ENCODE measurements at regions not wholly inside any gene's neighbourhood (a gene's known extent, or its start where the extent isn't known, plus 50 kb on each side); places are given as distances from the start of the nearest gene placed in this dataset.

DNA sequence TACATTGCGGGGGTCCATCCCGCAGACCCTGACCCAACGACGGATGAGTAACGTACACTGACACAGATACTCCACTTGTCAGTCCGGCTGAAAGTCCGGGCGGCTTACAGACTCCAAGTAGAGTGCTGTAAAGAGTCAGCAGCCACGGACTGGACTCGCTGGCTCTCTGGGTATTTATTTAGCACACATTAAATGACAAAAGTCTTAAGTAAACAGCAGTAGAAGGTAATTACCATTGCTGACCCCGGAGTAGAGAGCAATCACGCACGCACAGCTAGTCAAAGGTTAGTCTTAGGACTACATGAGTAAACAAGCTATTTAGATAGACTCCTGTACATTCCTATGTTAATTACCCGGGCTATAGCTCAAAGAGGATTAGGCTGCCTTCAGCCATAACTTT, 780.9 kb downstream of the RPS29 start:
- no peak for TF ChIP-seq EZH2phosphoT487 (IDR thresholded peaks at IDR 0.05; ENCODE audit: borderline replicate concordance, low read length)
- TF ChIP-seq, protein P1, sequence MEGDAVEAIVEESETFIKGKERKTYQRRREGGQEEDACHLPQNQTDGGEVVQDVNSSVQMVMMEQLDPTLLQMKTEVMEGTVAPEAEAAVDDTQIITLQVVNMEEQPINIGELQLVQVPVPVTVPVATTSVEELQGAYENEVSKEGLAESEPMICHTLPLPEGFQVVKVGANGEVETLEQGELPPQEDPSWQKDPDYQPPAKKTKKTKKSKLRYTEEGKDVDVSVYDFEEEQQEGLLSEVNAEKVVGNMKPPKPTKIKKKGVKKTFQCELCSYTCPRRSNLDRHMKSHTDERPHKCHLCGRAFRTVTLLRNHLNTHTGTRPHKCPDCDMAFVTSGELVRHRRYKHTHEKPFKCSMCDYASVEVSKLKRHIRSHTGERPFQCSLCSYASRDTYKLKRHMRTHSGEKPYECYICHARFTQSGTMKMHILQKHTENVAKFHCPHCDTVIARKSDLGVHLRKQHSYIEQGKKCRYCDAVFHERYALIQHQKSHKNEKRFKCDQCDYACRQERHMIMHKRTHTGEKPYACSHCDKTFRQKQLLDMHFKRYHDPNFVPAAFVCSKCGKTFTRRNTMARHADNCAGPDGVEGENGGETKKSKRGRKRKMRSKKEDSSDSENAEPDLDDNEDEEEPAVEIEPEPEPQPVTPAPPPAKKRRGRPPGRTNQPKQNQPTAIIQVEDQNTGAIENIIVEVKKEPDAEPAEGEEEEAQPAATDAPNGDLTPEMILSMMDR (IDR thresholded peaks at IDR 0.05; ENCODE audit: low read depth, low read length, poor library complexity, severe bottlenecking): no peak
